Body of pancreas (tissue), 4 donors: ENCODE measurements at regions not wholly inside any gene's neighbourhood (a gene's known extent, or its start where the extent isn't known, plus 50 kb on each side); places are given as distances from the start of the nearest gene placed in this dataset.

ENCODE experiments used
- POLR2A ChIP-seq, 3 donors: fragments of 450-650 bp; IDR thresholded peaks; one replicate each; pipeline ENCODE4 v1.6.1; 2016; ENCODE audit warnings: antibody characterized with exemption in 3 of 3, mild to moderate bottlenecking in 2 of 3
- TF ChIP-seq, protein P1 (sequence below), 7 experiments: fragments of 450-650 bp in 4 of 7; fragments of 200-600 bp in 3 of 7; sonication (generic) in 3 of 7; IDR thresholded peaks; one replicate each; pipeline ENCODE4 v1.5.1; 2016 to 2019; ENCODE audit warnings: antibody characterized with exemption in 7 of 7

DNA sequence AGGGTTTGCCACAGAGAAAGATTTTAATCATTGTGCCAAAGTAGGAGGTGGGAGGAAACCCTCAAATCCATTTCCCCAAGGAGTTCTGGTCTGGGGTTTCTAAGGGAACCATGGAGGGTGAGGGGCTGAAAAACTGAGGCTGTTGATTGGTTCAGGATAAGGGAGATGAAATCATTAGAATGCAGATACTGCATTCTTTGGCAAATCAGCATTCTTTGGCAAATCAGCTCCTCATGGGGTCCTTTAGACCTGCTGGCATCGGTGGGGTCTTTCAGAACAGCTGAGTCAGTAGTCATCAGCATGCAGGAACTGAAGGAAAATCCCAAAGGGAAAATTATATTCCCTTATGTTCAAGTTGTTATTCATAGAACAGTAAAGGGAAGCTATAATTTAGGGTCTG, 585.5 kb downstream of the ISL1 start:
- TF ChIP-seq, protein P1, sequence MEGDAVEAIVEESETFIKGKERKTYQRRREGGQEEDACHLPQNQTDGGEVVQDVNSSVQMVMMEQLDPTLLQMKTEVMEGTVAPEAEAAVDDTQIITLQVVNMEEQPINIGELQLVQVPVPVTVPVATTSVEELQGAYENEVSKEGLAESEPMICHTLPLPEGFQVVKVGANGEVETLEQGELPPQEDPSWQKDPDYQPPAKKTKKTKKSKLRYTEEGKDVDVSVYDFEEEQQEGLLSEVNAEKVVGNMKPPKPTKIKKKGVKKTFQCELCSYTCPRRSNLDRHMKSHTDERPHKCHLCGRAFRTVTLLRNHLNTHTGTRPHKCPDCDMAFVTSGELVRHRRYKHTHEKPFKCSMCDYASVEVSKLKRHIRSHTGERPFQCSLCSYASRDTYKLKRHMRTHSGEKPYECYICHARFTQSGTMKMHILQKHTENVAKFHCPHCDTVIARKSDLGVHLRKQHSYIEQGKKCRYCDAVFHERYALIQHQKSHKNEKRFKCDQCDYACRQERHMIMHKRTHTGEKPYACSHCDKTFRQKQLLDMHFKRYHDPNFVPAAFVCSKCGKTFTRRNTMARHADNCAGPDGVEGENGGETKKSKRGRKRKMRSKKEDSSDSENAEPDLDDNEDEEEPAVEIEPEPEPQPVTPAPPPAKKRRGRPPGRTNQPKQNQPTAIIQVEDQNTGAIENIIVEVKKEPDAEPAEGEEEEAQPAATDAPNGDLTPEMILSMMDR (IDR thresholded peaks at IDR 0.05), result no peak
- no peak for TF ChIP-seq POLR2A (IDR thresholded peaks at IDR 0.05)
